Epidermal melanocyte (primary cell): ENCODE measurements at regions not wholly inside any gene's neighbourhood (a gene's known extent, or its start where the extent isn't known, plus 50 kb on each side); places are given as distances from the start of the nearest gene placed in this dataset.

ENCODE experiments used
- DNase-seq: peaks from one replicate; pipeline ENCODE4 v3.0.0; 2011; ENCODE audit warnings: low spot score; ENCODE audit not compliant: insufficient read length

- DNase-seq, result no peak
Observed at GRCh38 chr1:187236199-187236598, 407.4 kb downstream of the PLA2G4A start.

GRCh38 chr1:187236676-187237075 is 407.9 kb downstream of the PLA2G4A start:
- DNase-seq, result no peak

- no peak for DNase-seq
Observed at GRCh38 chr1:187237542-187237941, 408.8 kb downstream of the PLA2G4A start.

- no peak for DNase-seq
Observed at GRCh38 chr1:187241971-187242370, 413.2 kb downstream of the PLA2G4A start.

- no peak for DNase-seq
Observed at GRCh38 chr1:187244623-187245022, 415.9 kb downstream of the PLA2G4A start.

- no peak for DNase-seq
Observed at GRCh38 chr1:187245201-187245600, 416.5 kb downstream of the PLA2G4A start.

GRCh38 chr1:187249196-187249595 is 420.4 kb downstream of the PLA2G4A start:
- DNase-seq, result no peak

- no peak for DNase-seq
Observed at GRCh38 chr1:187252923-187253322, 424.2 kb downstream of the PLA2G4A start.

GRCh38 chr1:187257476-187257875 is 428.7 kb downstream of the PLA2G4A start:
- DNase-seq, result no peak

GRCh38 chr1:187261637-187262036 is 432.9 kb downstream of the PLA2G4A start:
- DNase-seq, result no peak

- no peak for DNase-seq
Observed at GRCh38 chr1:187262731-187263130, 434.0 kb downstream of the PLA2G4A start.

- peak; percentile 23 for DNase-seq
Observed at GRCh38 chr1:187264995-187265602, 436.4 kb downstream of the PLA2G4A start.

- no peak for DNase-seq
Observed at GRCh38 chr1:187266051-187266450, 437.3 kb downstream of the PLA2G4A start.

GRCh38 chr1:187267827-187268226 is 439.1 kb downstream of the PLA2G4A start:
- DNase-seq, result no peak

GRCh38 chr1:187270256-187270655 is 441.5 kb downstream of the PLA2G4A start:
- DNase-seq, result no peak

- DNase-seq, result no peak
Observed at GRCh38 chr1:187275346-187275745, 446.6 kb downstream of the PLA2G4A start.

- DNase-seq, result no peak
Observed at GRCh38 chr1:187275985-187276575, 447.3 kb downstream of the PLA2G4A start.

GRCh38 chr1:187276677-187277076 is 447.9 kb downstream of the PLA2G4A start:
- DNase-seq, result no peak

- DNase-seq, result no peak
Observed at GRCh38 chr1:187280031-187280430, 451.3 kb downstream of the PLA2G4A start.

- no peak for DNase-seq
Observed at GRCh38 chr1:187281085-187281484, 452.3 kb downstream of the PLA2G4A start.

- DNase-seq, result no peak
Observed at GRCh38 chr1:187283984-187284383, 455.2 kb downstream of the PLA2G4A start.

GRCh38 chr1:187294421-187295201 is 465.9 kb downstream of the PLA2G4A start:
- no peak for DNase-seq

- DNase-seq, result no peak
Observed at GRCh38 chr1:187300081-187300480, 471.3 kb downstream of the PLA2G4A start.
